K562 (cell line): ENCODE measurements at regions not wholly inside any gene's neighbourhood (a gene's known extent, or its start where the extent isn't known, plus 50 kb on each side); places are given as distances from the start of the nearest gene placed in this dataset.

ENCODE experiments used
- ATAC-seq: fragments of 200-7000 bp; cut with Tn5 transposase; 3 replicates; pipeline ENCODE4 v1.9.1; 2020; ENCODE audit warnings: moderate library complexity
- BruUV-seq: library from RNA; stranded (reverse); fragments of 400-500 nt; replicated peaks from 2 replicates; lab custom pipeline; 2021; lab: Mats Ljungman, UMichigan
- CTCF ChIA-PET: fragments of 300-600 bp; formaldehyde crosslinking; extraction: SDS; loops from one replicate; lab custom pipeline; 2021; ENCODE audit warnings: low intra/inter-chr PET ratio; lab: Yijun Ruan, JAX
- POLR2A ChIA-PET: fragments of 300-600, 350-650 bp; sonication (Branson Sonifier 250); formaldehyde crosslinking; extraction: SDS; loops from one replicate; lab custom pipeline; 2021; ENCODE audit warnings: antibody characterized with exemption, inconsistent platforms; lab: Yijun Ruan, JAX
- DNase-seq, 4 experiments: peaks; one replicate each; pipeline versions ENCODE4 v3.0.0 to v3.0.0-alpha.2; 2011 to 2018; ENCODE audit warnings: low spot score in 3 of 4, mixed read lengths in 3 of 4; ENCODE audit errors: extremely low read depth in 1 of 4
- FAIRE-seq: peaks from 2 replicates; lab custom pipeline; 2011; peaks lifted over from hg19 to GRCh38; lab: Jason Lieb, UNC
- H2AFZ ChIP-seq: 2 replicates; pipeline ENCODE4 v1.6.0; 2011; ENCODE audit warnings: low read depth, low read length, control low read depth, inconsistent platforms
- H3K27ac ChIP-seq: fragments of 200-600 bp; 3 replicates; pipeline ENCODE4 v1.8.0; 2011; ENCODE audit warnings: low read depth, mild to moderate bottlenecking, control low read depth, inconsistent platforms, low read length, moderate library complexity, mixed read lengths; ENCODE audit errors: extremely low read depth
- H3K27me3 ChIP-seq, 2 experiments: fragments of 300-600 bp in 1 of 2; 2 replicates in 1 of 2; 3 replicates in 1 of 2; pipeline versions ENCODE4 v1.6.0 to v1.8.0; 2011; ENCODE audit warnings: inconsistent platforms in 2 of 2, low read length in 2 of 2, mild to moderate bottlenecking in 1 of 2, mixed read lengths in 1 of 2, moderate library complexity in 1 of 2; ENCODE audit not compliant: control insufficient read depth in 2 of 2, insufficient read depth in 2 of 2
- H3K36me3 ChIP-seq: fragments of 300-600 bp; 3 replicates; pipeline ENCODE4 v1.8.0; 2011; ENCODE audit warnings: mild to moderate bottlenecking, low read length, inconsistent platforms; ENCODE audit not compliant: control insufficient read depth, insufficient read depth
- H3K4me1 ChIP-seq, 2 experiments: fragments of 200-600 bp in 1 of 2; replicated peaks in 1 of 2; 2 replicates in 1 of 2; 3 replicates in 1 of 2; pipeline versions ENCODE4 v1.5.1 to v1.8.0; 2011; ENCODE audit warnings: inconsistent platforms in 2 of 2, low read length in 2 of 2, mild to moderate bottlenecking in 1 of 2, mixed read lengths in 1 of 2, moderate library complexity in 1 of 2; ENCODE audit not compliant: control insufficient read depth in 2 of 2, insufficient read depth in 2 of 2
- H3K4me2 ChIP-seq: 2 replicates; pipeline ENCODE4 v1.6.1; 2011; ENCODE audit warnings: low read length, control low read depth, inconsistent platforms, mixed read lengths; ENCODE audit not compliant: insufficient read depth
- H3K4me3 ChIP-seq: fragments of 200-600 bp; sonication (generic), shearing (Covaris generic); 2 replicates; pipeline ENCODE4 v1.5.1; 2016; ENCODE audit warnings: control low read depth, inconsistent platforms
- H3K79me2 ChIP-seq: fragments of 200-600 bp; 3 replicates; pipeline ENCODE4 v1.8.0; 2011; ENCODE audit warnings: low read length, inconsistent platforms; ENCODE audit not compliant: control insufficient read depth, insufficient read depth
- H3K9ac ChIP-seq, 2 experiments: 2 replicates each; pipeline versions ENCODE4 v1.6.0 to v1.6.1; 2011; ENCODE audit warnings: low read depth in 2 of 2, low read length in 2 of 2, control low read depth in 1 of 2, inconsistent platforms in 1 of 2, mild to moderate bottlenecking in 1 of 2, mixed read lengths in 1 of 2; ENCODE audit not compliant: insufficient read depth in 1 of 2
- H3K9me1 ChIP-seq: one replicate; pipeline ENCODE4 v1.6.0; 2011; ENCODE audit warnings: inconsistent platforms, mild to moderate bottlenecking, low read length, moderate library complexity; ENCODE audit not compliant: control insufficient read depth, insufficient read depth
- H3K9me3 ChIP-seq: replicated peaks from 2 replicates; pipeline ENCODE4 v1.5.1; 2011; ENCODE audit warnings: low read depth, low read length, inconsistent platforms; ENCODE audit not compliant: control insufficient read depth, insufficient read depth
- H4K20me1 ChIP-seq: replicated peaks from 2 replicates; pipeline ENCODE4 v1.6.1; 2011; ENCODE audit warnings: low read length, inconsistent platforms, mixed read lengths; ENCODE audit not compliant: control insufficient read depth, insufficient read depth
- ATF1 ChIP-seq, 2 experiments: fragments of 450-650 bp in 1 of 2; IDR thresholded peaks; 2 replicates each; pipeline ENCODE4 v1.6.1; 2016; ENCODE audit warnings: missing compliant biosample characterization in 1 of 2, missing genetic modification characterization in 1 of 2
- ATF3 ChIP-seq, 2 experiments: fragments of 450-650 bp in 1 of 2; sonication (generic) in 1 of 2; formaldehyde crosslinking in 1 of 2; IDR thresholded peaks in 1 of 2; conservative IDR thresholded peaks in 1 of 2; 2 replicates each; pipeline versions ENCODE4 v1.6.1 to v1.8.1; 2016 to 2023; ENCODE audit warnings: mild to moderate bottlenecking in 2 of 2, moderate library complexity in 2 of 2, inconsistent platforms in 1 of 2, missing genetic modification reagents in 1 of 2
- ELF2 ChIP-seq: fragments of 250-450 bp; sonication (Bioruptor Pico); IDR thresholded peaks from 2 replicates; pipeline ENCODE4 v1.5.0; 2021; ENCODE audit warnings: mild to moderate bottlenecking
- ELK3 ChIP-seq: fragments of 450-650 bp; formaldehyde crosslinking; IDR thresholded peaks from 2 replicates; pipeline ENCODE4 v1.4.0; 2020; ENCODE audit warnings: mild to moderate bottlenecking
- NFE2 ChIP-seq: IDR thresholded peaks from 2 replicates; pipeline ENCODE4 v1.6.1; 2014; ENCODE audit warnings: antibody characterized with exemption, low read depth
- NUFIP1 ChIP-seq: fragments of 450-650 bp; IDR thresholded peaks from 2 replicates; pipeline ENCODE4 v1.6.1; 2018; ENCODE audit not compliant: partially characterized antibody
- PYGO2 ChIP-seq: fragments of 450-650 bp; IDR thresholded peaks from 2 replicates; pipeline ENCODE4 v1.6.1; 2016; ENCODE audit warnings: mild to moderate bottlenecking, missing genetic modification characterization, moderate library complexity, missing compliant biosample characterization
- RBM14 ChIP-seq: fragments of 200-400 bp; formaldehyde crosslinking; IDR thresholded peaks from 2 replicates; pipeline ENCODE4 v1.6.1; 2018; ENCODE audit warnings: low read depth, mild to moderate bottlenecking, low read length, moderate library complexity, borderline replicate concordance; ENCODE audit not compliant: insufficient read depth
- RBM17 ChIP-seq: fragments of 200-400 bp; formaldehyde crosslinking; IDR thresholded peaks from 2 replicates; pipeline ENCODE4 v1.6.1; 2017; ENCODE audit warnings: low read depth, mild to moderate bottlenecking, low read length, borderline replicate concordance
- RERE ChIP-seq: sonication (generic); formaldehyde crosslinking; IDR thresholded peaks from 2 replicates; pipeline ENCODE4 v1.8.0; 2023; ENCODE audit warnings: missing genetic modification reagents, mild to moderate bottlenecking, borderline replicate concordance
- SMARCB1 ChIP-seq: IDR thresholded peaks from 2 replicates; pipeline ENCODE4 v1.6.1; 2011; ENCODE audit warnings: improper control_type of control experiment, low read depth; ENCODE audit not compliant: insufficient read length
- ZKSCAN3 ChIP-seq: fragments of 250-450 bp; sonication (Bioruptor Pico); IDR thresholded peaks from 2 replicates; pipeline ENCODE4 v1.4.0; 2020
- ZNF174 ChIP-seq: fragments of 250-450 bp; sonication (Bioruptor Pico); IDR thresholded peaks from 2 replicates; pipeline ENCODE4 v1.4.0; 2020; ENCODE audit warnings: mild to moderate bottlenecking
- ZNF175 ChIP-seq: fragments of 200-800 bp; sonication (Bioruptor generic); IDR thresholded peaks from 2 replicates; pipeline ENCODE4 v1.6.1; 2016; ENCODE audit warnings: low read depth, mild to moderate bottlenecking, missing genetic modification characterization, missing compliant biosample characterization
- ZNF23 ChIP-seq: fragments of 250-450 bp; sonication (Bioruptor Pico); IDR thresholded peaks from 2 replicates; pipeline ENCODE4 v1.4.0; 2020; ENCODE audit warnings: mild to moderate bottlenecking
- ZNF347 ChIP-seq: fragments of 450-650 bp; formaldehyde crosslinking; IDR thresholded peaks from 2 replicates; pipeline ENCODE4 v1.4.0; 2020; ENCODE audit warnings: low read depth, mild to moderate bottlenecking, moderate library complexity
- WGBS: fragments of 100-300 bp; shearing (Covaris generic); methylation state at CpG from one replicate; pipeline ENCODE4 v1.1.6; 2016; ENCODE audit warnings: low coverage, mixed read lengths; ENCODE audit not compliant: insufficient coverage; ENCODE audit errors: missing lambda C conversion rate; 5-methylcytosine and 5-hydroxymethylcytosine counted together
- in situ Hi-C: fragments of 300-500 bp; cut with MboI; formaldehyde crosslinking; loops from 4 replicates; pipeline ENCODE4 v1.15.0; 2018; ENCODE audit warnings: inconsistent platforms, mixed read lengths
- intact Hi-C: fragments of 100-400 bp; cut with micrococcal nuclease; formaldehyde crosslinking; loops from 2 replicates; pipeline ENCODE4 v1.14.2; 2022

GRCh38 chr10:30207485-30208052 lies 141.5 kb downstream of the MTPAP start:
- no peak for ATAC-seq
- Histone ChIP-seq H3K79me2 (no peaks in the 10 kb centered on the region), H3K9ac (no peak overlapping the region), H3K9me1 (no peaks in the 10 kb centered on the region), H3K4me1 (no peaks in the 10 kb centered on the region), H2AFZ (no peak overlapping the region), H3K36me3 (no peaks in the 10 kb centered on the region), H4K20me1 (no peaks in the 10 kb centered on the region), H3K4me2 (no peak overlapping the region), H3K9me3 (peaks cover 4% of the 10 kb centered on the region), H3K4me3 (no peak overlapping the region), H3K27me3 (peaks cover 5 to 7% of the 10 kb centered on the region in 2 experiments; a peak in 3 of 5 replicates), H3K27ac (no peak overlapping the region)
- no peak for FAIRE-seq
- under 1% methylated on average over 10 of the region's 10 CpGs for WGBS
- no TSS peak for BruUV-seq
- intact Hi-C loops (no loop called here), in situ Hi-C loops (no loop called here)
- ChIA-PET POLR2A (interaction anchor here (0.9 kb wide), 2 partner anchors 17 to 23 kb away, joined by 3 to 5 read pairs; no protein-coding TSS in a partner anchor), CTCF (no interaction called here)
- DNase-seq: no peak
- TF ChIP-seq ZNF175 (CRISPR knock-in tag): no peak
- TF ChIP-seq ZNF23 (CRISPR knock-in tag): no peak
- TF ChIP-seq ELF2 (CRISPR knock-in tag): no peak
- no peak for TF ChIP-seq ZNF347 (CRISPR knock-in tag)
- no peak for TF ChIP-seq RBM14
- no peak for TF ChIP-seq ATF1 (CRISPR knock-in tag; IDR thresholded peaks at IDR 0.05)
- no peak for TF ChIP-seq ATF1 (tag; IDR thresholded peaks at IDR 0.05)
- TF ChIP-seq RBM17: no peak
- no peak for TF ChIP-seq PYGO2
- TF ChIP-seq SMARCB1: no peak
- TF ChIP-seq RERE (CRISPR knock-in tag): no peak
- TF ChIP-seq ATF3 (IDR thresholded peaks at IDR 0.05): no peak
- no peak for TF ChIP-seq ATF3 (CRISPR knock-in tag; conservative IDR thresholded peaks at IDR 0.05)
- TF ChIP-seq ELK3 (CRISPR knock-in tag): no peak
- no peak for TF ChIP-seq NFE2
- TF ChIP-seq ZNF174 (CRISPR knock-in tag): no peak
- no peak for TF ChIP-seq ZKSCAN3
- TF ChIP-seq NUFIP1: no peak
